ENCODE measurements at regions not wholly inside any gene's neighbourhood (a gene's known extent, or its start where the extent isn't known, plus 50 kb on each side); places are given as distances from the start of the nearest gene placed in this dataset.

DNA sequence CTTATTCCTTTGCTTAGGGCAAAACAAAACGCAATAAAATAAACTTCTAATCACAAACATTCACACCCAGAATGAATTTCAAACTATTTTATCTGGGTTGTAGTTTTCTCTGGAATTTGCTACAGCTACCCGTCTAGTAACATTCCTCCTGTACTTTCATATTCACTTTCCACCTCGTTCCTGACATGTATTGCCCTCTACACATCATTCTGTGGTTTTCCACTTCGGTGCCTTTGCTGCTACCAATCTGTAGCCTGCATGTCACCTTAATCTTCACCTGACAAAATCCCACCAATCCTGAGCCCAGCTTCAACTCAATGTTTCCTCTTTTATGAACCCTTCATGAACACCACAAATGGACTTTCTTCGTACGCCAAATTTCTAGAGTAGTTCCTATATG lies 694.1 kb upstream of the C9orf72 start:
- no peaks in the 10 kb centered on the region for H3K36me3 ChIP-seq (ENCODE audit: control insufficient read depth in 1 of 2, insufficient read depth in 2 of 2, low read length in 2 of 2)
- H3K79me2 ChIP-seq (ENCODE audit: insufficient read depth, low read length), result no peaks in the 10 kb centered on the region
- H2AFZ ChIP-seq (ENCODE audit: low read depth, low read length, poor library complexity, severe bottlenecking), result no peak overlapping the region
- no peak overlapping the region for H3K4me2 ChIP-seq (ENCODE audit: low read length)
- H3K4me1 ChIP-seq (ENCODE audit: control insufficient read depth in 1 of 2, insufficient read depth in 2 of 2, low read length in 2 of 2), result no peaks in the 10 kb centered on the region
- ChIA-PET CTCF (no interaction called here), POLR2A (no interaction called here), RAD21 (ENCODE audit: low non-redundant PET in 1 of 2, low total read pairs in 2 of 2, uncharacterized antibody in 2 of 2, unreplicated experiment in 2 of 2) (no interaction called here)
- BruUV-seq (replicated peaks), result no TSS peak
- intact Hi-C loops (cut with micrococcal nuclease), result no loop called here
- H3K9me3 ChIP-seq (ENCODE audit: control insufficient read depth in 1 of 2, insufficient read depth in 1 of 2, low read depth in 1 of 2, low read length in 2 of 2), result peaks cover 0 to 18% of the 10 kb centered on the region in 2 experiments; a peak in 2 of 4 replicates
- H4K20me1 ChIP-seq (ENCODE audit: insufficient read depth), result no peaks in the 10 kb centered on the region
- no peaks in the 10 kb centered on the region for H3K27me3 ChIP-seq (ENCODE audit: insufficient read depth, low read length)
- H3K4me3 ChIP-seq (replicated peaks in 1 of 2; ENCODE audit: low read depth in 1 of 2, low read length in 2 of 2), result no peak overlapping the region
- H3K27ac ChIP-seq (ENCODE audit: low read depth, low read length), result no peak overlapping the region
- DNase-seq (ENCODE audit: low read depth, low spot score) (no peak), ATAC-seq (no peak)
- H3K9me2 ChIP-seq (ENCODE audit: insufficient read depth), result no peaks in the 10 kb centered on the region
- H3K9ac ChIP-seq (ENCODE audit: low read length), result no peak overlapping the region
- TF ChIP-seq POLR2A (IDR thresholded peaks at IDR 0.05; ENCODE audit: borderline replicate concordance, extremely low read depth, insufficient read depth, insufficient read length) (no peak), JUND (IDR thresholded peaks at IDR 0.05) (no peak), EZH2 (IDR thresholded peaks at IDR 0.05) (no peak), EGR1 (IDR thresholded peaks at IDR 0.05; ENCODE audit: low read depth) (no peak), CBX3 (IDR thresholded peaks at IDR 0.05; ENCODE audit: low read depth) (no peak)

DNA sequence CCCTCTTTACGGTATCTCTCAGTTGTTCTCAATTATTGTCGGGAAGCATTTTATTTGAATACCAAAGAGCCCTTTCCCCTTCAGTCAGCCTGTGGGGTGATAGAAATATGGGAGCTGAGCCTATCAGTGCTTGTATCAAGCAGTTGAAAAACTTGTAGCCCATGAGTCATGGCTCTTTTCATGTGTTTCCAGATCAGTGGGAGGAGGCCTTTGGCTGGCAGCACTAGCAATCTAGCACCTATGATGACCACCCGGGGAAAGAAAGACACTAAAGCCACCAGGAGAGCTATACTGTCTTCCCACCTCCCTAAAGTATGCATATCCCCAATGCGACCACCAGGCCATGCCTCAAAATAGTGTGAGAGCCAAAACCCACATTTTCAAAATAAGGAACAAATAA lies 696.9 kb upstream of the C9orf72 start:
- intact Hi-C loops (cut with micrococcal nuclease), result no loop called here
- H3K9ac ChIP-seq (ENCODE audit: low read length), result no peak overlapping the region
- no peaks in the 10 kb centered on the region for H3K4me1 ChIP-seq (ENCODE audit: control insufficient read depth in 1 of 2, insufficient read depth in 2 of 2, low read length in 2 of 2)
- ChIA-PET POLR2A (no interaction called here), CTCF (no interaction called here), RAD21 (ENCODE audit: low non-redundant PET in 1 of 2, low total read pairs in 2 of 2, uncharacterized antibody in 2 of 2, unreplicated experiment in 2 of 2) (no interaction called here)
- no peaks in the 10 kb centered on the region for H3K79me2 ChIP-seq (ENCODE audit: insufficient read depth, low read length)
- H3K36me3 ChIP-seq (ENCODE audit: control insufficient read depth in 1 of 2, insufficient read depth in 2 of 2, low read length in 2 of 2), result no peaks in the 10 kb centered on the region
- no peak overlapping the region for H3K4me3 ChIP-seq (replicated peaks in 1 of 2; ENCODE audit: low read depth in 1 of 2, low read length in 2 of 2)
- ATAC-seq, result no peak
- H3K27me3 ChIP-seq (ENCODE audit: insufficient read depth, low read length), result no peaks in the 10 kb centered on the region
- BruUV-seq (replicated peaks), result no TSS peak
- H4K20me1 ChIP-seq (ENCODE audit: insufficient read depth), result no peaks in the 10 kb centered on the region
- no peak overlapping the region for H3K27ac ChIP-seq (ENCODE audit: low read depth, low read length)
- H3K4me2 ChIP-seq (ENCODE audit: low read length), result no peak overlapping the region
- peaks cover 0 to 19% of the 10 kb centered on the region in 2 experiments; a peak in 2 of 4 replicates for H3K9me3 ChIP-seq (ENCODE audit: control insufficient read depth in 1 of 2, insufficient read depth in 1 of 2, low read depth in 1 of 2, low read length in 2 of 2)
- H3K9me2 ChIP-seq (ENCODE audit: insufficient read depth), result no peaks in the 10 kb centered on the region
- DNase-seq (ENCODE audit: low read depth, low spot score), result no peak
- H2AFZ ChIP-seq (ENCODE audit: low read depth, low read length, poor library complexity, severe bottlenecking), result no peak overlapping the region
- TF ChIP-seq CBX3 (IDR thresholded peaks at IDR 0.05; ENCODE audit: low read depth), result no peak
- TF ChIP-seq ZNF274 (IDR thresholded peaks at IDR 0.05; ENCODE audit: low read depth, low read length), result no peak
- no peak for TF ChIP-seq JUND (IDR thresholded peaks at IDR 0.05)
- no peak for TF ChIP-seq EZH2 (IDR thresholded peaks at IDR 0.05)
- TF ChIP-seq POLR2AphosphoS5 (IDR thresholded peaks at IDR 0.05; ENCODE audit: low read depth, low read length), result no peak
- no peak for TF ChIP-seq EZH2phosphoT487 (IDR thresholded peaks at IDR 0.05; ENCODE audit: borderline replicate concordance)
- TF ChIP-seq ELF1 (IDR thresholded peaks at IDR 0.05; ENCODE audit: borderline replicate concordance, low read depth), result no peak
- TF ChIP-seq YY1 (IDR thresholded peaks at IDR 0.05; ENCODE audit: extremely low read depth, insufficient replicate concordance, low read depth, low read length), result no peak
- TF ChIP-seq, protein P1, sequence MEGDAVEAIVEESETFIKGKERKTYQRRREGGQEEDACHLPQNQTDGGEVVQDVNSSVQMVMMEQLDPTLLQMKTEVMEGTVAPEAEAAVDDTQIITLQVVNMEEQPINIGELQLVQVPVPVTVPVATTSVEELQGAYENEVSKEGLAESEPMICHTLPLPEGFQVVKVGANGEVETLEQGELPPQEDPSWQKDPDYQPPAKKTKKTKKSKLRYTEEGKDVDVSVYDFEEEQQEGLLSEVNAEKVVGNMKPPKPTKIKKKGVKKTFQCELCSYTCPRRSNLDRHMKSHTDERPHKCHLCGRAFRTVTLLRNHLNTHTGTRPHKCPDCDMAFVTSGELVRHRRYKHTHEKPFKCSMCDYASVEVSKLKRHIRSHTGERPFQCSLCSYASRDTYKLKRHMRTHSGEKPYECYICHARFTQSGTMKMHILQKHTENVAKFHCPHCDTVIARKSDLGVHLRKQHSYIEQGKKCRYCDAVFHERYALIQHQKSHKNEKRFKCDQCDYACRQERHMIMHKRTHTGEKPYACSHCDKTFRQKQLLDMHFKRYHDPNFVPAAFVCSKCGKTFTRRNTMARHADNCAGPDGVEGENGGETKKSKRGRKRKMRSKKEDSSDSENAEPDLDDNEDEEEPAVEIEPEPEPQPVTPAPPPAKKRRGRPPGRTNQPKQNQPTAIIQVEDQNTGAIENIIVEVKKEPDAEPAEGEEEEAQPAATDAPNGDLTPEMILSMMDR (IDR thresholded peaks at IDR 0.05 in 2 of 3, conservative IDR thresholded peaks at IDR 0.05 in 1 of 3; ENCODE audit: borderline replicate concordance in 1 of 3, insufficient read depth in 1 of 3, low read depth in 2 of 3, low read length in 2 of 3), result no peak
- no peak for TF ChIP-seq CEBPB (IDR thresholded peaks at IDR 0.05; ENCODE audit: low read depth)
- no peak for TF ChIP-seq EGR1 (IDR thresholded peaks at IDR 0.05; ENCODE audit: low read depth)
- no peak for TF ChIP-seq POLR2A (IDR thresholded peaks at IDR 0.05; ENCODE audit: borderline replicate concordance, extremely low read depth, insufficient read depth, insufficient read length)
- TF ChIP-seq, protein P2, sequence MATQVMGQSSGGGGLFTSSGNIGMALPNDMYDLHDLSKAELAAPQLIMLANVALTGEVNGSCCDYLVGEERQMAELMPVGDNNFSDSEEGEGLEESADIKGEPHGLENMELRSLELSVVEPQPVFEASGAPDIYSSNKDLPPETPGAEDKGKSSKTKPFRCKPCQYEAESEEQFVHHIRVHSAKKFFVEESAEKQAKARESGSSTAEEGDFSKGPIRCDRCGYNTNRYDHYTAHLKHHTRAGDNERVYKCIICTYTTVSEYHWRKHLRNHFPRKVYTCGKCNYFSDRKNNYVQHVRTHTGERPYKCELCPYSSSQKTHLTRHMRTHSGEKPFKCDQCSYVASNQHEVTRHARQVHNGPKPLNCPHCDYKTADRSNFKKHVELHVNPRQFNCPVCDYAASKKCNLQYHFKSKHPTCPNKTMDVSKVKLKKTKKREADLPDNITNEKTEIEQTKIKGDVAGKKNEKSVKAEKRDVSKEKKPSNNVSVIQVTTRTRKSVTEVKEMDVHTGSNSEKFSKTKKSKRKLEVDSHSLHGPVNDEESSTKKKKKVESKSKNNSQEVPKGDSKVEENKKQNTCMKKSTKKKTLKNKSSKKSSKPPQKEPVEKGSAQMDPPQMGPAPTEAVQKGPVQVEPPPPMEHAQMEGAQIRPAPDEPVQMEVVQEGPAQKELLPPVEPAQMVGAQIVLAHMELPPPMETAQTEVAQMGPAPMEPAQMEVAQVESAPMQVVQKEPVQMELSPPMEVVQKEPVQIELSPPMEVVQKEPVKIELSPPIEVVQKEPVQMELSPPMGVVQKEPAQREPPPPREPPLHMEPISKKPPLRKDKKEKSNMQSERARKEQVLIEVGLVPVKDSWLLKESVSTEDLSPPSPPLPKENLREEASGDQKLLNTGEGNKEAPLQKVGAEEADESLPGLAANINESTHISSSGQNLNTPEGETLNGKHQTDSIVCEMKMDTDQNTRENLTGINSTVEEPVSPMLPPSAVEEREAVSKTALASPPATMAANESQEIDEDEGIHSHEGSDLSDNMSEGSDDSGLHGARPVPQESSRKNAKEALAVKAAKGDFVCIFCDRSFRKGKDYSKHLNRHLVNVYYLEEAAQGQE (IDR thresholded peaks at IDR 0.05; ENCODE audit: low read depth), result no peak
- no peak for TF ChIP-seq SP1 (IDR thresholded peaks at IDR 0.05; ENCODE audit: low read depth)
- TF ChIP-seq, protein P3, sequence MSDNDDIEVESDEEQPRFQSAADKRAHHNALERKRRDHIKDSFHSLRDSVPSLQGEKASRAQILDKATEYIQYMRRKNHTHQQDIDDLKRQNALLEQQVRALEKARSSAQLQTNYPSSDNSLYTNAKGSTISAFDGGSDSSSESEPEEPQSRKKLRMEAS (IDR thresholded peaks at IDR 0.05), result no peak
- TF ChIP-seq ZFX (IDR thresholded peaks at IDR 0.05), result no peak
- TF ChIP-seq SIN3A (IDR thresholded peaks at IDR 0.05; ENCODE audit: low read depth), result no peak
